ENCODE measurements at regions not wholly inside any gene's neighbourhood (a gene's known extent, or its start where the extent isn't known, plus 50 kb on each side); places are given as distances from the start of the nearest gene placed in this dataset.

DNA sequence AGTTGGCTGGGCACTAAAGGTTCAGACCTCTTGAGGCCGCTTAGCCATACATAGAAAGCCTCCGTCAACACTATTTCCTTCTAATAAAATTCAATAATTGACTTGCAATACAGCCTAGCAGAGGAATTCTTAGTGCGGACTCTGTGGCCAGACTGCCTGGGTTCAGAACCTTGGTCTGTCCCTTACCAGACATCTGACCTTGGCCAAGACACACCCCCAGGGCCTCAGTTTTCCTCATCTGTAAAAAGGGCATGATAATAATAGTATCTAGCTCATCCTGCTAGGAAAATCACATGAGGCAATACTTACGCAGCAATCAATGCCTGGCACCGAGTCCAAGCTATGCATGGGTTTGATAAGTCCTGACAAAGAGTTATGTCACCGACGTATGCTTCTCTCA, 148.2 kb upstream of the SOD1 start:
- Histone ChIP-seq H3K4me1 (ENCODE audit: control insufficient read depth, insufficient read depth, low read length) (peaks cover 26% of the 10 kb centered on the region), H3K4me3 (ENCODE audit: low read depth, low read length) (no peak overlapping the region), H3K9ac (ENCODE audit: low read depth, low read length) (no peak overlapping the region), H3K36me3 (ENCODE audit: control insufficient read depth, insufficient read depth, low read length) (no peaks in the 10 kb centered on the region), H3K9me3 (ENCODE audit: control insufficient read depth, insufficient read depth, low read length) (no peaks in the 10 kb centered on the region), H3K27me3 (ENCODE audit: control insufficient read depth, insufficient read depth, low read length) (no peaks in the 10 kb centered on the region)

DNA sequence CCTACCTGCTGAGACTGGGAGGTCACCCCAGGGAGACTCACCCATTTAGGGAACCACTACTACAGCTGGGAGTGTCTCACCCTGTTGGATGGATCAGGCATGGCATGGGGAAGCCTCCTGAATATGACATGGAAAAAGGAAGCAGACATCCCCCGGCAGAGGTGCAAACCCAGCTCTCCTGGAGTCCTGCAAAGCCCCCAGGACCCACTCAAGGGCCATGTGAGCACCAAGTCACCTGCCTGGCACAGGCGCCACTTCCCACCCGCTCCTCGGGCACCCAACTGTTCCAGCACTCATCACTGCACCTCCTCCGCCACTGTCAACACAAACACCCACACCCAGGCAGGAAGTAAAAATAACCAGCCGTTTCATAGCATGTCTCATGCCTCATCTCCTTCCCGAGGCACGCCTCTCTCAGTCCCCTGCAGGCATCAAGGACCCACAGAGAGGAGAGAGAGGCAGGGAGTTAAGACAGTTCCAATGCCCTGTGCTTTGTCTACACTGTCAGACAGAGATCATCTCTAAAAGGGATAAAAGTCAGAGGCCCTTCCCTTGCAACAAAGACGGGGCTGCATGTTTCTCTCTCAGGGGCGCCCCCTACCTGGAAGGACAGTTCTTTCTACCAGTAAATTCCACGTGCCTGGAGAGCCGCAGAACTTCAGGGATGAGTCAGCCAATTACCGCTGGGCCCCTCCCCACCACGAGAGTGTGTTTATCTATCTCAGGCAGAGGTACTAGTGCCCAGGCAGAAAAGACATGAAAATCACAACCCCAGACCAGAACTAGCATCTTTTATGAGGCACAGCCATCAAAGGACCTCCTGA, 150.1 kb upstream of the SOD1 start:
- Histone ChIP-seq H3K9ac (ENCODE audit: low read depth, low read length) (no peak overlapping the region), H3K4me1 (ENCODE audit: control insufficient read depth, insufficient read depth, low read length) (peaks cover 17% of the 10 kb centered on the region), H3K27me3 (ENCODE audit: control insufficient read depth, insufficient read depth, low read length) (no peaks in the 10 kb centered on the region), H3K4me3 (ENCODE audit: low read depth, low read length) (no peak overlapping the region), H3K9me3 (ENCODE audit: control insufficient read depth, insufficient read depth, low read length) (no peaks in the 10 kb centered on the region), H3K36me3 (ENCODE audit: control insufficient read depth, insufficient read depth, low read length) (no peaks in the 10 kb centered on the region)

- no peak overlapping the region for H3K9ac ChIP-seq (ENCODE audit: low read depth, low read length)
- no peaks in the 10 kb centered on the region for H3K27me3 ChIP-seq (ENCODE audit: control insufficient read depth, insufficient read depth, low read length)
- no peaks in the 10 kb centered on the region for H3K36me3 ChIP-seq (ENCODE audit: control insufficient read depth, insufficient read depth, low read length)
These were observed 153.5 kb upstream of the SOD1 start for GRCh38 chr21:31505975-31506374.

DNA sequence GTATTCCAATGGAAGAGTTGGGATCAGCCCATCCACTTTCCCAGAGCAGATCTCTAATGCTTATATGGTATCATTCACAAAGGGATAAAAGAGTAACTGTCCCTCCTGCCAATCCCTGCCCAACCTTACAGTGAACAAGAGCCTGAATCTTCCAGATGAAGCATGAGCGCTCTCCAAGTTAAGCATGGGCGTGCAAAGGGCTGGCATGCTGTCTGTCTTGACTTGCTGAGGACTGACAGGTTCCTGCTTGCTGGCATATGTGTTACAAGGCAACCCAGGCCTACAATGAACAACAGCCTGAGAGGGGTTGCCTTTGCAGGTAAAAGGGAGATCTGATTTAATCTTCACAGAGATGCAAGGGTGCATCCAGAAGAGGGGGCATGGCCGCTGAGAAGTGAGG, 155.6 kb upstream of the SOD1 start:
- peaks cover 5% of the 10 kb centered on the region for H3K4me1 ChIP-seq (ENCODE audit: control insufficient read depth, insufficient read depth, low read length)

More at GRCh38 chr21:31505975-31506374, 153.5 kb upstream of the SOD1 start:
- Histone ChIP-seq H3K4me3 (ENCODE audit: low read depth, low read length) (no peak overlapping the region), H3K9me3 (ENCODE audit: control insufficient read depth, insufficient read depth, low read length) (no peaks in the 10 kb centered on the region), H3K4me1 (ENCODE audit: control insufficient read depth, insufficient read depth, low read length) (peaks cover 14% of the 10 kb centered on the region)

DNA sequence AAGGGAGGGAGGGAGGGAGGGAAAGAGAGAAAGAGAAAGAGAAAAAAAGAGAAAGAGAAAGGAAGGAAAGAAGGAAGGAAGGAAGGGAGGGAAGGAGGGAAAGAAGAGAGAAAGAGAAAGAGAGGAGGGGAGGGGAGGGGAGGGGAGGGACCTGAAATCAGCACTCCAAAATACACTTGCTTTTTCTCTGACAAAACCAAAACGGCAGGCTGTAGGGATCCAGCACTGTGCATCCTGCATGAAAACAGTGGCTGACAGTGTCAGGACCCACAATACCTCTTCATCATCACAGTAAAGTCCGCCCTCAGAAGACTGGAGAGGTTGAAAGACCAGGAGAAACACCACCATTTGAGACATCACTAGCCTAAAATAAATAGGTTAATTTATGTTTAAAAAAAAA, 156.0 kb upstream of the SOD1 start:
- peaks cover under 1% of the 10 kb centered on the region for H3K4me1 ChIP-seq (ENCODE audit: control insufficient read depth, insufficient read depth, low read length)
- no peaks in the 10 kb centered on the region for H3K36me3 ChIP-seq (ENCODE audit: control insufficient read depth, insufficient read depth, low read length)

More for the DNA sequence above, 155.6 kb upstream of the SOD1 start:
- Histone ChIP-seq H3K9ac (ENCODE audit: low read depth, low read length) (no peak overlapping the region), H3K9me3 (ENCODE audit: control insufficient read depth, insufficient read depth, low read length) (no peaks in the 10 kb centered on the region), H3K36me3 (ENCODE audit: control insufficient read depth, insufficient read depth, low read length) (no peaks in the 10 kb centered on the region), H3K4me3 (ENCODE audit: low read depth, low read length) (no peak overlapping the region), H3K27me3 (ENCODE audit: control insufficient read depth, insufficient read depth, low read length) (no peaks in the 10 kb centered on the region)

DNA sequence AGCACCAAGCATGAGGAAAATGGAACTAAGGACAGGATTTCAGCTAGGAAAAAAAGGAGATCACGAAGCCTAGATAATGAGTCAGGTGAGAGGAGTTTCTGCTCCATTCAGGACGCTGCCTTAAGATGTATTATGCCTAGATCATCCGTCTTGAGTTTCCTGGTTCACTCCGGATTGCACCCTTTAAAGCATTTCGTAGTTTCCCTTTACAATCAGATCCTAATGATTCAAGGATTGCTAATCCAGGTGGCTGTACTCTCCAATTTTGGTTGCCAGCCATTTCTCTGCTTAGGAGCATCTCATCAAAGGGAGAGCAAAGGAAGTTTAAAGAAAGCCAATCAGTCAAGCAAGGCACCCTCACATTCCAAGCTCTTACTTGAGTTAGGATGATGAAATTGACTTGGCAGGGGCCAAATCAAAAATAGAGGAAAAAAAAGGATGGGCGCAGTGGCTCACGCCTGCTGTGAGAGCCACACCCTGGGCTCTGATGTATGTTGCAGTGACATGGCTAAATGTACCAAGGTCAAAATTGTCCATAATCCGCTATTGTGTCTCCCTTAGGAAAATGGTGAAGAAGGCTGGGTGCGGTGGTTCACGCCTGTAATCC, 156.9 kb upstream of the SOD1 start:
- Histone ChIP-seq H3K9ac (ENCODE audit: low read depth, low read length) (no peak overlapping the region), H3K36me3 (ENCODE audit: control insufficient read depth, insufficient read depth, low read length) (no peaks in the 10 kb centered on the region), H3K4me1 (ENCODE audit: control insufficient read depth, insufficient read depth, low read length) (no peaks in the 10 kb centered on the region), H3K4me3 (ENCODE audit: low read depth, low read length) (no peak overlapping the region), H3K9me3 (ENCODE audit: control insufficient read depth, insufficient read depth, low read length) (no peaks in the 10 kb centered on the region), H3K27me3 (ENCODE audit: control insufficient read depth, insufficient read depth, low read length) (no peaks in the 10 kb centered on the region)

More for the DNA sequence above, 156.0 kb upstream of the SOD1 start:
- H3K9me3 ChIP-seq (ENCODE audit: control insufficient read depth, insufficient read depth, low read length) = no peaks in the 10 kb centered on the region
- no peak overlapping the region for H3K9ac ChIP-seq (ENCODE audit: low read depth, low read length)
- H3K4me3 ChIP-seq (ENCODE audit: low read depth, low read length) = no peak overlapping the region
- no peaks in the 10 kb centered on the region for H3K27me3 ChIP-seq (ENCODE audit: control insufficient read depth, insufficient read depth, low read length)

DNA sequence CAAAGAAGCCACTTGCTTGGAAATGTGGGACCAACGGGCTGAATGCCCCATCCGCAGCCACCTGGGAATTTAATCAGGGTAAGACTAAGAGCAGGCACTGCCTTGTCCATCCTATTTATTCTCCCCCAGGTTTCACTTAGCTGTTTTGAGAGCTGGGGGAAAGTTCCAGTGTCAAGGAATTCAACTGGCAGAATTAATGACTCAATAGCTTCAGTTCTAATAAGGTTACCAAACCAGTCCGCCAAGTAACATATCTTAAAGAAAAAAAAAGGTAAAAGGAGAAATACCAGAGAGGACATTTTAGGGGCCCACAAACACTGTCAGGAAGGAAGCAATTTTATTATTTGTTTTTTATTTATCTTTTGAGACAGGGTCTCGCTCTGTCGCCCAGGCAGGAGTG, 157.6 kb upstream of the SOD1 start:
- no peak overlapping the region for H3K4me3 ChIP-seq (ENCODE audit: low read depth, low read length)
- no peaks in the 10 kb centered on the region for H3K4me1 ChIP-seq (ENCODE audit: control insufficient read depth, insufficient read depth, low read length)
- no peak overlapping the region for H3K9ac ChIP-seq (ENCODE audit: low read depth, low read length)
- no peaks in the 10 kb centered on the region for H3K27me3 ChIP-seq (ENCODE audit: control insufficient read depth, insufficient read depth, low read length)
- no peaks in the 10 kb centered on the region for H3K9me3 ChIP-seq (ENCODE audit: control insufficient read depth, insufficient read depth, low read length)
- H3K36me3 ChIP-seq (ENCODE audit: control insufficient read depth, insufficient read depth, low read length) = no peaks in the 10 kb centered on the region

- no peaks in the 10 kb centered on the region for H3K27me3 ChIP-seq (ENCODE audit: control insufficient read depth, insufficient read depth, low read length)
- no peaks in the 10 kb centered on the region for H3K36me3 ChIP-seq (ENCODE audit: control insufficient read depth, insufficient read depth, low read length)
- no peaks in the 10 kb centered on the region for H3K9me3 ChIP-seq (ENCODE audit: control insufficient read depth, insufficient read depth, low read length)
- no peaks in the 10 kb centered on the region for H3K4me1 ChIP-seq (ENCODE audit: control insufficient read depth, insufficient read depth, low read length)
- H3K9ac ChIP-seq (ENCODE audit: low read depth, low read length) = no peak overlapping the region
- no peak overlapping the region for H3K4me3 ChIP-seq (ENCODE audit: low read depth, low read length)
These were observed 156.9 kb upstream of the TIAM1 start for GRCh38 chr21:31500982-31501381.

- Histone ChIP-seq H3K27me3 (ENCODE audit: control insufficient read depth, insufficient read depth, low read length) (no peaks in the 10 kb centered on the region), H3K9ac (ENCODE audit: low read depth, low read length) (no peak overlapping the region), H3K36me3 (ENCODE audit: control insufficient read depth, insufficient read depth, low read length) (no peaks in the 10 kb centered on the region), H3K4me3 (ENCODE audit: low read depth, low read length) (no peak overlapping the region), H3K4me1 (ENCODE audit: control insufficient read depth, insufficient read depth, low read length) (no peaks in the 10 kb centered on the region), H3K9me3 (ENCODE audit: control insufficient read depth, insufficient read depth, low read length) (no peaks in the 10 kb centered on the region)
These were observed 156.0 kb upstream of the TIAM1 start for GRCh38 chr21:31500071-31500470.

DNA sequence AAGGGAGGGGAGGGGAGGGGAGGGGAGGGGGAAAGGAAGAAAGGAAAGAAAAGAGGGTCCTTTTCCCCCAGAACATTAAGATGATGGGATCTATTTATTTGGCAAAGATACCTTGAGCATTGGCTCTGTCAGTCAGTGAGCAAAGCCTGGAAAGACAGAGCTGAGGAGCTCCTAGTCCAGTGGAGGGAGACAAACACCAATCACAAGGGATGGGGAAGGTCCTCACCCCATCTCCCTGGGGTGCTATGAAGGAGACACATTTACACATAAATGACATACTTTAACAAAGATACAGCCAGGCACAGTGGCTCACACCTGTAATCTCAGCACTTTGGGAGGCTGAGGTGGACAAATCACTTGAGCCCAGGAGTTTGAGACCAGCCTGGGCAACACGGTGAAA, 154.9 kb upstream of the TIAM1 start:
- Histone ChIP-seq H3K4me3 (ENCODE audit: low read depth, low read length) (no peak overlapping the region), H3K27me3 (ENCODE audit: control insufficient read depth, insufficient read depth, low read length) (no peaks in the 10 kb centered on the region), H3K4me1 (ENCODE audit: control insufficient read depth, insufficient read depth, low read length) (no peaks in the 10 kb centered on the region), H3K9me3 (ENCODE audit: control insufficient read depth, insufficient read depth, low read length) (no peaks in the 10 kb centered on the region), H3K9ac (ENCODE audit: low read depth, low read length) (no peak overlapping the region), H3K36me3 (ENCODE audit: control insufficient read depth, insufficient read depth, low read length) (no peaks in the 10 kb centered on the region)

DNA sequence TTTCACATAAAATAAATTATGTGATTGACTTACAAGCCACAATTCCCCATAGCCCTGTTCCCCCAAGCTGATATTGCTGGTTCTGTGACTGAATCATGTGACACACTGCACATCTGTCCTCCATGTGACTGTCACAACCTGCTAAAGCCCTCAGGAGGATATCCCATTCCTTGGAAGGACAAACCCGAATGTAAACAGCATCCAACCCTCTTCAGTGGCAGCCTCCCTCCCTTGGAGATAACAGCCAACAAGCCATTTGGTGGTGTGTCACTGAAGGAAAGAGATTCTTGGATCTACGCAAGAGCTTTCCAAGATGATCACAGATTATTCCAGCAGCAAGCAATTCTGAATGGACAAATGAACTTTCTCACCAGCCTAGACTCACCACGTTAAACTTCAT, 153.9 kb upstream of the TIAM1 start:
- H3K4me1 ChIP-seq (ENCODE audit: control insufficient read depth, insufficient read depth, low read length) = no peaks in the 10 kb centered on the region
- no peaks in the 10 kb centered on the region for H3K9me3 ChIP-seq (ENCODE audit: control insufficient read depth, insufficient read depth, low read length)
- no peaks in the 10 kb centered on the region for H3K36me3 ChIP-seq (ENCODE audit: control insufficient read depth, insufficient read depth, low read length)
- no peak overlapping the region for H3K9ac ChIP-seq (ENCODE audit: low read depth, low read length)
- no peaks in the 10 kb centered on the region for H3K27me3 ChIP-seq (ENCODE audit: control insufficient read depth, insufficient read depth, low read length)
- H3K4me3 ChIP-seq (ENCODE audit: low read depth, low read length) = no peak overlapping the region

DNA sequence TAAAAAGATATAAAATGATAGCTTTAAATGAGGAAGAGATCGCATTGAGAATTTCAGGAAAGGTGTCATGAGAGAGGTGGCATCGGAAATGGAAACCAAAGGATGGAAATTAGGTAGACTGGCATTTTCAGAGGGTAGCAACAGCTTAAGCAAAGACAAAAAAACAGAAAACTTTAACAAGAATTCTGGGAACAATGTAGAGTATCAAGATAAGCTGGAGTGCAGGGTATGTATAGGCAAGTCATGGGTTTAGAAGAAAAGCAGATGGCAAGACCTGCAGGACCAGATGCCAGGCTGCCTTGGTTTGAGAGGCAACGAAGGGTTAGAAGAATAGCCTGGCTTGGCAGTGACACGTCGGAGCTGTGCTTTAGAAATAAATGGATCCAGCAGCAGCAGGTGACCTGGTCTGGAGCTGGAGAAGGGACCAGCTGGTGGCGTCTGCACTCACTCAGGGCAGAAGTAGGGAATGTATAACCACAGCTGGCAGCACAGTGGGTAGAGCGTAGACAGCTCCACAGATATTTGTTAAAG, 149.4 kb upstream of the TIAM1 start:
- Histone ChIP-seq H3K36me3 (ENCODE audit: control insufficient read depth, insufficient read depth, low read length) (no peaks in the 10 kb centered on the region), H3K4me1 (ENCODE audit: control insufficient read depth, insufficient read depth, low read length) (no peaks in the 10 kb centered on the region), H3K27me3 (ENCODE audit: control insufficient read depth, insufficient read depth, low read length) (no peaks in the 10 kb centered on the region), H3K9me3 (ENCODE audit: control insufficient read depth, insufficient read depth, low read length) (no peaks in the 10 kb centered on the region), H3K9ac (ENCODE audit: low read depth, low read length) (no peak overlapping the region), H3K4me3 (ENCODE audit: low read depth, low read length) (no peak overlapping the region)

Data from iPS-15b (cell line).